HG02981 (cell line): ENCODE measurements at regions not wholly inside any gene's neighbourhood (a gene's known extent, or its start where the extent isn't known, plus 50 kb on each side); places are given as distances from the start of the nearest gene placed in this dataset.
"Not testable (repeated sequence)": the region's sequence is repeated elsewhere in the genome, so short reads cannot be mapped to it uniquely, and the experiment has no call there.

Source experiments
- ATAC-seq: cut with Tn5 transposase; IDR thresholded peaks from one replicate; pipeline ENCODE4 v1.9.1; 2021; ENCODE audit warnings: mild to moderate bottlenecking, moderate library complexity; ENCODE audit not compliant: unreplicated experiment

DNA sequence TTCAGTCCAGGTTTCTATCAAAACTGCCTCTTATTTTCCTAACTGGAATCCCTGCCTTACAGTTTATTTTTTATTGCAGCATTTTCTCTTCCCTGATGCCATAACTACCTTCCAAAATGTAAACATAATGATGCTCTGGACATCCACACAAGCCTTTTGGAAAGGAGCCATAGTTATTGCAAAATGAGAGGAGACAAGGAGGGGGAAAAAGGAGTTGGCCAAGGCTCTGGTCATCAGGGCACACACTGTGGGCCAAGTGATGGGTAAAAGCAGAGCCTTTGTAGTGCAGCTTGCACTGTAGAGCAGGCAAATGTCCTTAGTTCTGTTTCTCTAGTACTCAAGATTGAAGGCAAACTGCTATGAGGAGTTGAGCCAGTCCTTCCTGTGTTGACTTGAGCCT, 289.3 kb upstream of the MTPN start:
- no peak for ATAC-seq

DNA sequence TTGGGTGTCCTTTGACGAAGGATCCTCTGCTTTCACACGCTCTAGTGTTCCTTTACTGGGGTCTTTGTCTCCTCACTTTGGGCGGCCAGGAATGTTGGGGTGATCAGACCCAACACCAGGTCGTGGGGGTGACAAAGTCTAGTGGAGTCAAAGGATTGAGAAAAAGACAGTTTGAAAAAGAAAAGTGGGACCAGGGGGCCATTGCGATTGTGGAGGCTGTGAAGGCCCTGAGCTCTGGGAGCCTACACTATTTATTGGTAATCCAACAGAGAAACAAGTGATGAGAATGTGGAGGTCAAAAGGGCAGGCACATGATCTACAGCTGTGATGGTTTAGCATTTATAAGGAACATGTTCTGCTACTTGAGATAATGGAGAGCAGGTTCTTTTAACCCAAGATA, 287.1 kb upstream of the MTPN start:
- not testable (repeated sequence) for ATAC-seq

DNA sequence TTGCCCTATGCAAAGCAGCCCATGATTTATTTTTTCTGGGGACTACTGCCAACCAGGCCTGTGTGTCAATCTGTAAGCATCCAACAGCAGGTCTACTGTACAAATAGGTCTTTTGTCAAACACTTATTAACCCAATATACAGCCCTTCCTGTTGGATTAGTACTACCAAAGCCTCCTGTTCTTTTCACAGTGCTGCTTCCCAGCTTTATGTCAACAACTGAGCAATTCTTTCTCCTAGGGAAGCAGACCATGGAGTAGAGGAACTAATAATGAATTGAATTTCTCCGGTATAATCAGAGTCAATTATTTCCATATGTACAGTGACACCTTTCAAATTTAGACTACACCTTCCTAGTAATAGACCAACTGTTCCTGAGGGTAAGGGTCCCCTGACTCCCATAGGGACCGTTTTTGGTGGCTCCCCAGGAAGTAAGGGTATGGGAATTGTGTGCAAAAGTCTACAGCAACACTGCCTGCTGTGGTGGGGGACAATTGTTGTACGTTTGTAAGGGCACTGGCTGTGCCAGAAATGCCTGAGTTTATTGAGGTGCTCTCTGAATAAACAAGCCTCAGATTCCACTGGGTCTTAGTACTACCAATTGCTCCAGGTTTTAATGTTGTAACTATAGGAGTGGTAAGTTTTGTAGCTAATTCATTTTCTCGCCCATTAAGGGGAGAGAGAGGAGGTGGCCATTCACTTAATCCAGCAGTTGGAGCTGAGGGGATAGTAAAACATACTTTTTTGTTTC, 286.1 kb upstream of the MTPN start:
- ATAC-seq = not testable (repeated sequence)

GRCh38 chr7:136260591-136260990, 283.4 kb upstream of the MTPN start:
- ATAC-seq = not testable (repeated sequence)

DNA sequence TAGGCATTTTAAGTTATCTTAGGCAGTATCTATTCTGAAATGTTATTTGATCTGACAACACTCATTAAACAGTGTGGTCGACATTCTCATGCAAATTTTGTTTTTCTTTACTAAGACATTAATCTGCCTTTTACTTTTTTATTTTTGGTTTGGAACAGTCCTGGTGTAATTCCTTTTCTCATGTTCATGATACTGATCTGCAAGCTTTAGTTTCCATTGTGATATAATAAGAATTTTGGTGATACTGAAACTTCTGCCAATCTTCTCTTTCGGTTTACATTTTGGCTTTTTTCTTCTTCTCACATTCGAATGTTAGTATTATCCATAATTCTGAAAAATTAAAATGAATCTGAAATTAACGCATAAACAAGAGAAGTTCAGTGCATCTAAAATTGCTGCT, 281.9 kb upstream of the MTPN start:
- ATAC-seq = no peak

GRCh38 chr7:136256491-136256890, 279.3 kb upstream of the MTPN start:
- ATAC-seq = no peak

GRCh38 chr7:136254148-136254547, 277.0 kb upstream of the MTPN start:
- no peak for ATAC-seq

DNA sequence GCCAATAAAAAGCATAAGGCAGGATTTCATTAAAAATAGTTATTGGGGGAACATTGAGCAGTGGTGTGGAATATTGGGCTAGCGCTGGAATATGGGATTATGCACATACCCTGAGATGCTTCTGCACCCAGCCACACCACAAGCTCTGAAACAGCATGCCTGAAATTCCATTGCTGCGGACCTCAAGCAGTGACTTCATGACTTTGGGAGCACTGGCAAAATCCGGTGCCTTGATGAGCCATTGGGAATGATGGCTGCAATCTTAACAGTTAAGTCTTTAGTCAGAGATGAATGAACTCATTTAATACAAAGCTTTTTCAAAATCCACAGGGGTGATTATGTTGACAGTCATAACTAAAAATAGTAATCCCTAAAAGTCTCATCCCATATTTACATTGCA, 274.7 kb upstream of the MTPN start:
- no peak for ATAC-seq

DNA sequence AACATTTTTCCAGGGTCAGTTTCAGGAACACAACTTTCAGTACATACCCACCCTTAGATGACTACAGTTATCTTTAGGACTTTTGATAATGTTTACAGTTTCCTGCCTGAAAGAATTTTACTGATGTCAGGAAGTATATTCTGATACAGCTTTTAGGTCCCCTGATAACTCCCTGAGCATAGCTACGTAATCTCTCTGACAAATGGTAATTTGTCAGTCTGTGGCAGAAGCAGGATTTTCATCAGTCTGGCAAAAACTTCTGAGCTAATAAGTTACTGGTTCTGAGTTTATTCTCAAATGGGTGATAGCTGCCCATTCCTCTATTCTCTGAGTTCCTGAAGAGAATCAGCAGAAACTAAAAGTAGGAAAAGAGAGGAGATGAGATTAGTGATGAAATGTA, 270.1 kb upstream of the MTPN start:
- ATAC-seq = no peak

- ATAC-seq = no peak
Measured at GRCh38 chr7:136245327-136246004, 268.3 kb upstream of the MTPN start.

DNA sequence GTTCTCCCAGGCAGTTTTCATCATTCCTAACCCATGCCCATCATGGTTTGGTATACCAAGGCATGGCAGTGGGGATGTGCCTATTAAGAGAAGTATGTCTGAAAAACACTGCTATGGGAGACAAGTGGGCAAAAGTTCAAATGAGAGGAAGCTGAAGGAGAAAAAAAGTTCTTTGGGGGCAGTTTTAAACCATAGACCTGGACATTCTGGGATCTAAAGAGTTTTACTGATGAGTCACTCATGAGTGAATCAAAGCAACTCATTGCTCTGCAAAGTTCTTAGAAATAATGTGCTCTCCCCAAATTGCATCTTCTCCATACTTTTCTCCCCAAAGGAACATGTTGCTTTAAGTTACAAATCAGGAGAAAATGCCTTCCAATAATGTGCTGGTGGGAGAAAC, 256.9 kb upstream of the MTPN start:
- ATAC-seq = no peak

GRCh38 chr7:136230210-136230609, 253.1 kb upstream of the MTPN start:
- peak; percentile 58 for ATAC-seq

- peak; percentile 44 for ATAC-seq
Measured at GRCh38 chr7:136229790-136230189, 252.6 kb upstream of the MTPN start.

GRCh38 chr7:136228171-136228570, 251.0 kb upstream of the MTPN start:
- ATAC-seq = no peak

GRCh38 chr7:136214356-136214755, 237.2 kb upstream of the MTPN start:
- no peak for ATAC-seq

GRCh38 chr7:136213012-136213411, 235.9 kb upstream of the MTPN start:
- ATAC-seq = no peak

GRCh38 chr7:136210664-136211063, 233.5 kb upstream of the MTPN start:
- no peak for ATAC-seq

- no peak for ATAC-seq
Measured at GRCh38 chr7:136210079-136210478, 232.9 kb upstream of the MTPN start.

GRCh38 chr7:136205956-136206355, 228.8 kb upstream of the MTPN start:
- ATAC-seq = no peak

GRCh38 chr7:136198168-136198567, 221.0 kb upstream of the MTPN start:
- no peak for ATAC-seq

GRCh38 chr7:136194878-136195277, 217.7 kb upstream of the MTPN start:
- ATAC-seq = no peak

DNA sequence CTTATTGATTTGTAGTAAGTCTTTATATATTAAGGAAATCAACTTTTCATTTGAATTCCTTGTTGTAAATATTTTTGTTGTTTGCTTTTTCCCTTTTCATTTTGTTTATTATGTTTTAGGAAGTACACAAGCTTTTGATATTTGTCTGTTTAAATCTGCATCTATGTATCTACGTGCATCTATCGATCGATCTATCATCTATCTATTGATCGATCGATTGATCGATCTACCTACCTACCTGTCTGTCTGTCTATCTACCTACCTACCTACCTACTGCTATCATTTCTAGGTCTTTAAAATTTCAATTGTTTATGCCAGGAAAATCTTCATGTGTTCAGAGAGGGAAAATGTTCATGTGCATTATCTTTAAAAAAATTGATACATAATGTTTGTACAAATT, 216.8 kb upstream of the MTPN start:
- no peak for ATAC-seq
